Urinary bladder (tissue), 3 donors: ENCODE measurements at regions not wholly inside any gene's neighbourhood (a gene's known extent, or its start where the extent isn't known, plus 50 kb on each side); places are given as distances from the start of the nearest gene placed in this dataset.

Experiments
- DNase-seq: peaks from one replicate; pipeline ENCODE4 v3.0.0-alpha.2; 2015; ENCODE audit errors: extremely low spot score
- H3K27ac ChIP-seq: one replicate; pipeline ENCODE4 v1.5.1; 2013; ENCODE audit warnings: low read depth, mild to moderate bottlenecking, moderate library complexity
- H3K36me3 ChIP-seq: one replicate; pipeline ENCODE4 v1.6.1; 2013; ENCODE audit warnings: mild to moderate bottlenecking, moderate library complexity; ENCODE audit not compliant: insufficient read depth
- H3K4me1 ChIP-seq: one replicate; pipeline ENCODE4 v1.6.1; 2013; ENCODE audit warnings: mild to moderate bottlenecking, moderate library complexity; ENCODE audit not compliant: insufficient read depth
- H3K4me3 ChIP-seq: one replicate; pipeline ENCODE4 v1.5.1; 2013; ENCODE audit warnings: low read depth, low read length
- WGBS: extraction: QIAGEN DNeasy Blood & Tissue Kit; methylation state at CpG from one replicate; pipeline ENCODE4 v1.1.7; 2013; 5-methylcytosine and 5-hydroxymethylcytosine counted together
- donor health status: healthy with polysubstance abuse.
- donor health status: healthy.

GRCh38 chr6:4571011-4571410, 205.2 kb upstream of the CDYL start:
- H3K4me3 ChIP-seq, result no peak overlapping the region
- H3K36me3 ChIP-seq, result no peaks in the 10 kb centered on the region
- no peaks in the 10 kb centered on the region for H3K4me1 ChIP-seq
- WGBS, result 97% methylated on average over 2 of the region's 2 CpGs
- DNase-seq, result no peak
- H3K27ac ChIP-seq, result no peak overlapping the region

GRCh38 chr6:4568138-4568537, 208.1 kb upstream of the CDYL start:
- H3K4me1 ChIP-seq, result no peaks in the 10 kb centered on the region
- no peaks in the 10 kb centered on the region for H3K36me3 ChIP-seq
- no peak for DNase-seq
- H3K27ac ChIP-seq, result no peak overlapping the region
- WGBS, result 87% methylated on average over 5 of the region's 5 CpGs
- H3K4me3 ChIP-seq, result no peak overlapping the region

GRCh38 chr6:4567141-4567540, 209.1 kb upstream of the CDYL start:
- H3K4me1 ChIP-seq, result no peaks in the 10 kb centered on the region
- H3K36me3 ChIP-seq, result no peaks in the 10 kb centered on the region
- H3K4me3 ChIP-seq, result no peak overlapping the region
- no peak overlapping the region for H3K27ac ChIP-seq
- WGBS, result 82% methylated on average over 3 of the region's 3 CpGs
- DNase-seq, result no peak

GRCh38 chr6:4565301-4566250, 210.6 kb upstream of the CDYL start:
- Histone ChIP-seq H3K36me3 (no peaks in the 10 kb centered on the region), H3K4me3 (no peak overlapping the region), H3K4me1 (no peaks in the 10 kb centered on the region), H3K27ac (no peak overlapping the region)
- DNase-seq, result no peak
- WGBS, result 82% methylated on average over 17 of the region's 17 CpGs

- Histone ChIP-seq H3K4me1 (no peaks in the 10 kb centered on the region), H3K36me3 (no peaks in the 10 kb centered on the region), H3K27ac (no peak overlapping the region), H3K4me3 (no peak overlapping the region)
- 48% methylated on average over 6 of the region's 6 CpGs for WGBS
- DNase-seq, result no peak
Observed at GRCh38 chr6:4564801-4565271, 211.4 kb upstream of the CDYL start.

GRCh38 chr6:4563877-4564276, 212.3 kb upstream of the CDYL start:
- no peaks in the 10 kb centered on the region for H3K36me3 ChIP-seq
- WGBS, result 48% methylated on average over 4 of the region's 4 CpGs

GRCh38 chr6:4563156-4563555, 213.0 kb upstream of the CDYL start:
- no peak for DNase-seq
- no peaks in the 10 kb centered on the region for H3K36me3 ChIP-seq
- whole genome bisulfite sequencing, result 76% methylated on average over 5 of the region's 5 CpGs

More at GRCh38 chr6:4563877-4564276, 212.3 kb upstream of the CDYL start:
- Histone ChIP-seq H3K4me1 (no peaks in the 10 kb centered on the region), H3K4me3 (no peak overlapping the region), H3K27ac (no peak overlapping the region)
- DNase-seq, result no peak

GRCh38 chr6:4561773-4562400, 214.3 kb upstream of the CDYL start:
- H3K36me3 ChIP-seq, result no peaks in the 10 kb centered on the region
- no peak overlapping the region for H3K4me3 ChIP-seq
- H3K4me1 ChIP-seq, result no peaks in the 10 kb centered on the region
- 96% methylated on average over 6 of the region's 6 CpGs for WGBS
- no peak overlapping the region for H3K27ac ChIP-seq
- DNase-seq, result no peak

More at GRCh38 chr6:4563156-4563555, 213.0 kb upstream of the CDYL start:
- Histone ChIP-seq H3K4me3 (no peak overlapping the region), H3K4me1 (no peaks in the 10 kb centered on the region), H3K27ac (no peak overlapping the region)

GRCh38 chr6:4561078-4561435, 215.1 kb upstream of the CDYL start:
- H3K27ac ChIP-seq, result no peak overlapping the region
- H3K4me1 ChIP-seq, result no peaks in the 10 kb centered on the region
- DNase-seq, result no peak
- no peaks in the 10 kb centered on the region for H3K36me3 ChIP-seq
- H3K4me3 ChIP-seq, result no peak overlapping the region
- WGBS, result 92% methylated on average over 3 of the region's 3 CpGs

- no peak overlapping the region for H3K4me3 ChIP-seq
- H3K27ac ChIP-seq, result no peak overlapping the region
- DNase-seq, result no peak
- 88% methylated on average over 13 of the region's 13 CpGs for WGBS
- H3K4me1 ChIP-seq, result no peaks in the 10 kb centered on the region
- no peaks in the 10 kb centered on the region for H3K36me3 ChIP-seq
Observed at GRCh38 chr6:4560221-4561077, 215.8 kb upstream of the CDYL start.

- no peak overlapping the region for H3K27ac ChIP-seq
- no peak for DNase-seq
- H3K4me3 ChIP-seq, result no peak overlapping the region
- WGBS, result 97% methylated on average over 19 of the region's 19 CpGs
- no peaks in the 10 kb centered on the region for H3K36me3 ChIP-seq
- H3K4me1 ChIP-seq, result no peaks in the 10 kb centered on the region
Observed at GRCh38 chr6:4559281-4559875, 216.8 kb upstream of the CDYL start.

GRCh38 chr6:4554645-4555044, 221.6 kb upstream of the CDYL start:
- no peak overlapping the region for H3K27ac ChIP-seq
- no peak for DNase-seq
- no peaks in the 10 kb centered on the region for H3K36me3 ChIP-seq
- no peaks in the 10 kb centered on the region for H3K4me1 ChIP-seq
- H3K4me3 ChIP-seq, result no peak overlapping the region

GRCh38 chr6:4553387-4553786, 222.8 kb upstream of the CDYL start:
- H3K27ac ChIP-seq, result no peak overlapping the region
- DNase-seq, result no peak

More at GRCh38 chr6:4553387-4553786, 222.8 kb upstream of the CDYL start:
- Histone ChIP-seq H3K36me3 (no peaks in the 10 kb centered on the region), H3K4me1 (no peaks in the 10 kb centered on the region), H3K4me3 (no peak overlapping the region)
- WGBS, result 82% methylated on average over 10 of the region's 10 CpGs
